ENCODE measurements at regions not wholly inside any gene's neighbourhood (a gene's known extent, or its start where the extent isn't known, plus 50 kb on each side); places are given as distances from the start of the nearest gene placed in this dataset.

GRCh38 chr6:8879334-8879733, 444.0 kb upstream of the SLC35B3 start:
- TF ChIP-seq, protein P1, sequence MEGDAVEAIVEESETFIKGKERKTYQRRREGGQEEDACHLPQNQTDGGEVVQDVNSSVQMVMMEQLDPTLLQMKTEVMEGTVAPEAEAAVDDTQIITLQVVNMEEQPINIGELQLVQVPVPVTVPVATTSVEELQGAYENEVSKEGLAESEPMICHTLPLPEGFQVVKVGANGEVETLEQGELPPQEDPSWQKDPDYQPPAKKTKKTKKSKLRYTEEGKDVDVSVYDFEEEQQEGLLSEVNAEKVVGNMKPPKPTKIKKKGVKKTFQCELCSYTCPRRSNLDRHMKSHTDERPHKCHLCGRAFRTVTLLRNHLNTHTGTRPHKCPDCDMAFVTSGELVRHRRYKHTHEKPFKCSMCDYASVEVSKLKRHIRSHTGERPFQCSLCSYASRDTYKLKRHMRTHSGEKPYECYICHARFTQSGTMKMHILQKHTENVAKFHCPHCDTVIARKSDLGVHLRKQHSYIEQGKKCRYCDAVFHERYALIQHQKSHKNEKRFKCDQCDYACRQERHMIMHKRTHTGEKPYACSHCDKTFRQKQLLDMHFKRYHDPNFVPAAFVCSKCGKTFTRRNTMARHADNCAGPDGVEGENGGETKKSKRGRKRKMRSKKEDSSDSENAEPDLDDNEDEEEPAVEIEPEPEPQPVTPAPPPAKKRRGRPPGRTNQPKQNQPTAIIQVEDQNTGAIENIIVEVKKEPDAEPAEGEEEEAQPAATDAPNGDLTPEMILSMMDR (IDR thresholded peaks at IDR 0.05), result no peak
- DNase-seq, result no peak
- Mint-ChIP-seq H3K27ac (no peak overlapping the region), H3K27me3 (ENCODE audit: insufficient read depth) (no peaks in the 10 kb centered on the region; the same call in 1 of the 2 replicates), H3K4me1 (ENCODE audit: low read depth) (no peaks in the 10 kb centered on the region), H3K9me3 (peaks cover 39% of the 10 kb centered on the region), H3K4me3 (no peak overlapping the region), H3K36me3 (ENCODE audit: low read depth) (no peaks in the 10 kb centered on the region)

- no peak for DNase-seq
- H3K27me3 Mint-ChIP-seq (ENCODE audit: insufficient read depth), result no peaks in the 10 kb centered on the region
- H3K4me3 Mint-ChIP-seq, result no peak overlapping the region
- H3K4me1 Mint-ChIP-seq (ENCODE audit: low read depth), result no peaks in the 10 kb centered on the region
- no peak overlapping the region for H3K27ac Mint-ChIP-seq
- TF ChIP-seq, protein P1 (IDR thresholded peaks at IDR 0.05), result no peak
- no peaks in the 10 kb centered on the region for H3K36me3 Mint-ChIP-seq (ENCODE audit: low read depth)
- H3K9me3 Mint-ChIP-seq, result peaks cover 41% of the 10 kb centered on the region
Observed at GRCh38 chr6:8875986-8876385, 440.6 kb upstream of the SLC35B3 start.

DNA sequence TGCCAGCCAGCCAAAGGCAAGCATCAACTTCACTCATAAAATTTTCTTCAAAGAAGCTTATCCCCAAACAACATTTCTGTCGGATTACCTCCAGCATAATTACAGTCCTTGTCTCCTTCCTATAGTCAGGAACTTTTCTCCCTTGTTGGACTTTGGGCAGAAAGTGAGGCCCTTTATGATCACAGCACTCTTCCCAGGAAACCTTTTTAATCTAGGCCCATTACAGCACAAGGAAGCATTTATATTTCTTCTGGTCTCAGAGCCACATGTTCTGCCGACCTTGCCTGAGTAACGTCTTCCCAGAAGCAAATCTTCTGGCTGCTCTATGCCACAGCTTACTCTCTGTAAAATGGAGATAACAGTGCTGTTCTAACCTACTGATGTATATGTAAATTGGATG, 437.2 kb upstream of the SLC35B3 start:
- Mint-ChIP-seq H3K36me3 (ENCODE audit: low read depth) (no peaks in the 10 kb centered on the region), H3K9me3 (peaks cover 32% of the 10 kb centered on the region), H3K27me3 (ENCODE audit: insufficient read depth) (no peaks in the 10 kb centered on the region), H3K4me3 (no peak overlapping the region), H3K4me1 (ENCODE audit: low read depth) (no peaks in the 10 kb centered on the region), H3K27ac (no peak overlapping the region)
- no peak for DNase-seq
- TF ChIP-seq, protein P1 (IDR thresholded peaks at IDR 0.05), result no peak

DNA sequence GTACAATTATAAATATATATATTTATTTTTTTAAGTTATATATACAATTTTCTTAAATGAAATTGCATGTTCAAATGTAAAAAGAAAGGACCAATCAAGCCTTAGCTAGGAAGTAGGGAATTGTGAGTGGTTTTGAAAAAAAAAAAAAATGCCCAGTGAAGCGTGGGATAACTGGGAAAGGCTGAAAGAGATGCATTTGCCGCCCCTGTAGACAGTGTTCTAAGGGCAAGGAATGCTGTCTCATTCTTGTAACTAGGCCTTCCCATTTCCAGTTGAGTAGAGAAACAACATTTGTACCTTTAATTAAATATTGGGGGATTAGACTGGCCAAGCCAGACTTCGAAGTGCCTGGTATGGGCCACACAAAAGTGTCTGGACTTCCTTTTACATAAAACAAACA, 430.1 kb upstream of the SLC35B3 start:
- H3K4me3 Mint-ChIP-seq, result no peak overlapping the region
- H3K36me3 Mint-ChIP-seq (ENCODE audit: low read depth), result no peaks in the 10 kb centered on the region
- no peak overlapping the region for H3K27ac Mint-ChIP-seq
- H3K27me3 Mint-ChIP-seq (ENCODE audit: insufficient read depth), result no peaks in the 10 kb centered on the region
- TF ChIP-seq, protein P1 (IDR thresholded peaks at IDR 0.05), result no peak
- DNase-seq, result no peak
- no peaks in the 10 kb centered on the region for H3K4me1 Mint-ChIP-seq (ENCODE audit: low read depth)
- peaks cover 27% of the 10 kb centered on the region; the same call in 1 of the 2 replicates for H3K9me3 Mint-ChIP-seq

DNA sequence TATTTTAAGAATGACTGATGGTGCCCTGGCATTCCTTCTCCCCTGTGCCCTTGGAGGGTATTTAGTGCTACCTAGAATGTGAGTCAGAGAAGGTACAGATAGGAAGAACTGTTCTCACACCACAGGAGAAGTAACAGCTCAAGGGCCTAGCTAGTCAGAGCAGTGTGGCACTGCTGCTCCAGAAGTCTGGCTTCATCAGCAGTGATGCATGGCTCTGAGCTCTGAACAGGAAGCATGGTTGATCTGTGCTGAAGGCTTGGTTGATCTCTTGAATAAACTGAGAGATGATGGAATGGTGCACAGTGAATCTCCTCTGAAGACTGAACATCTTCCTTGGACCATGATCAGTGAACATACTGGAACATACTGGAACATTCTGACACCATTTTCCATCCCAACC, 425.3 kb upstream of the SLC35B3 start:
- peaks cover 28% of the 10 kb centered on the region; the same call in 1 of the 2 replicates for H3K9me3 Mint-ChIP-seq
- H3K36me3 Mint-ChIP-seq (ENCODE audit: low read depth), result no peaks in the 10 kb centered on the region
- DNase-seq, result no peak
- no peaks in the 10 kb centered on the region for H3K4me1 Mint-ChIP-seq (ENCODE audit: low read depth)
- H3K27me3 Mint-ChIP-seq (ENCODE audit: insufficient read depth), result no peaks in the 10 kb centered on the region
- TF ChIP-seq, protein P1 (IDR thresholded peaks at IDR 0.05), result no peak
- H3K27ac Mint-ChIP-seq, result no peak overlapping the region
- H3K4me3 Mint-ChIP-seq, result no peak overlapping the region

- TF ChIP-seq, protein P1 (IDR thresholded peaks at IDR 0.05), result no peak
- H3K27ac Mint-ChIP-seq, result no peak overlapping the region
- H3K27me3 Mint-ChIP-seq (ENCODE audit: insufficient read depth), result no peaks in the 10 kb centered on the region
- no peak for DNase-seq
- no peaks in the 10 kb centered on the region for H3K36me3 Mint-ChIP-seq (ENCODE audit: low read depth)
- no peak overlapping the region for H3K4me3 Mint-ChIP-seq
- no peaks in the 10 kb centered on the region for H3K4me1 Mint-ChIP-seq (ENCODE audit: low read depth)
- H3K9me3 Mint-ChIP-seq, result peaks cover 25% of the 10 kb centered on the region
Observed at GRCh38 chr6:8859501-8859900, 424.2 kb upstream of the SLC35B3 start.

Measured in HFFc6 (cell line).